ENCODE measurements at regions not wholly inside any gene's neighbourhood (a gene's known extent, or its start where the extent isn't known, plus 50 kb on each side); places are given as distances from the start of the nearest gene placed in this dataset.

DNA sequence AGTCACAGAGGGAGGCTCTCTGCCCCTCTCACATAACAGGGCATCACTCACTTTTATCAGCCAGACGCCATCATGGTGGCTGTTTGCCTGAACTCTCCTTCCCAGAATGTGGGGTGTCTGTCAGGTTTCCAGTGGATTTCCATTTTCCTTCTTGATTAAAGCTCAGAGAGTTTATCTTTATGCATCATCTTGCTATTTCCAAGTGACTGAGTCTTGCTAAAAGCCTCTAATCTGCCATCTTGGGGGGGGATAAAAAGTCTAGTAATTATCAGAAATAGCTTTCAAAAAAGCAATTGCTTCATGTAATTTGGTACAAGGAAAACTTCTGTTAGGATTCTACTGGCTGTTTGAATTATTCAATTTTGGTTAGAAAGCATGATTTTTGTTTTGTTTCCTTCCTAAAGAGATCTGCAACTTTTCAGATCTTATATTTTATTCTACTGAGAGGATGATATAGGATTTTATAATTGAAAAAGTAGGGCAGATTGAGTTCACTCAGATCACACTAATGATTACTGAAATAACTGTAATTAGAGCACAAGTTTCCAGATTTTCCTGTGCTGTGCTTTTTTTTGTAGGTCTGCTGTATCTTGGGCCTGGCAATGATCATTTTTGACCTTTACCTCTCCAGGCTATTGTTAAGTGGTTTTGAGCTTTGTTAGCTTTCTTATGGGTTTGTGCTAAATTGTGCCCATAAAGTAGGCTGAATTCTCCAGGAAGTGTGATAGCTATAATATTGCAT, 661.5 kb downstream of the TLE4 start:
- no peaks in the 10 kb centered on the region for H3K27me3 Mint-ChIP-seq
- ATAC-seq (replicated peaks) (no peak), DNase-seq (no peak)
- H3K36me3 Mint-ChIP-seq, result peaks cover 2 to 25% of the 10 kb centered on the region in 2 donors
- peaks cover 33 to 43% of the 10 kb centered on the region in 2 donors for H3K4me1 Mint-ChIP-seq
- peak overlapping the region; percentile 58 to 63 for H3K4me3 Mint-ChIP-seq
- H3K9me3 Mint-ChIP-seq, result peaks cover 0 to 3% of the 10 kb centered on the region in 2 donors
- H3K27ac Mint-ChIP-seq, result peak overlapping the region; percentile 89

DNA sequence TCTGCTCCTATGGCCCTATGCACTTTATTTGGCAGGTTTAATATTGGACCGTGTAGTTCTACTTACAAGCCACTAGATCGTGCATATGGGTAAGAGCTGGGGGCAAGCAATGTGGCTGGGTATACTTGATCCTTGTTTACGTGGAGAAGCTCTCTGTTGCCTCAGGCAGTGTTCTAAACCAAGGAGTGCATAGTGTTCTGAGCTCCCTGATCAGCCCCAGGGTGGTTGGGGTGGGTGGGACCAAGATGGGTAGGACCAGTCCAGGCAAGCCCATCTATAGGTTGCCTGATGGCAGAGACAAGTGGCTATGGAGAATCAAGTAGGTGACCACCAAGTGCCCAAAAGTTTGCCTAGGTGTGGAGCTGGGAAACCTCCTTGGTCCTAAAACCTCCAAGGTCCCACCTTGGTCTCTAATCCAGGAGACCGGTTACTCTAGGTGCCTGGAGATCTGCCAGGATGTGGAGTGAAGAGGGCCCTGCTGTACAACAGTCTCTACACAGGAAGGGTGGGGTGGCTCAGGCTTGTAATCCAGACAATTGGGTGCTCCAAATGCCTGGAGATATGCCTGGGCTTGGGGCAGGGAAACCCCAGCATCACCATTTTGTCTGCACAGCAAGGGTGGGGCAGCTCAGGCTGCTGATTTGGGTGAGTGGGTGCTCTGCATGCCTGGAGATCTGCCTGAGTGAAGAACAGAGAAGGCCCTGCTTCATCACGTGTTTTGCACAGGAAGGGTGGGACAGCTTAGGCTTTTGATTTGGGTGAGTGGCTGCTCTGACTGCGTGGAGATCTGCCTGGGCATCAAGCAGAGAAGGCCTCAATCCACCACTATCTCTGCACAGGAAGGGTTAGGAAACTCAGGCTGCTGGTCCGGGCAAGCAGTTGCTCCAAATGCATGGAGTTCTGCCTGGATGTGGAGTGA, 659.8 kb downstream of the TLE4 start:
- Mint-ChIP-seq H3K4me1 (peaks cover 32 to 43% of the 10 kb centered on the region in 2 donors), H3K4me3 (peak overlapping the region; percentile 63 to 68), H3K27me3 (no peaks in the 10 kb centered on the region), H3K36me3 (peaks cover 2 to 23% of the 10 kb centered on the region in 2 donors), H3K9me3 (peaks cover 4 to 10% of the 10 kb centered on the region in 2 donors), H3K27ac (peak overlapping the region; percentile 89)
- ATAC-seq (replicated peaks) (peak; percentile 64 to 80), DNase-seq (no peak)

DNA sequence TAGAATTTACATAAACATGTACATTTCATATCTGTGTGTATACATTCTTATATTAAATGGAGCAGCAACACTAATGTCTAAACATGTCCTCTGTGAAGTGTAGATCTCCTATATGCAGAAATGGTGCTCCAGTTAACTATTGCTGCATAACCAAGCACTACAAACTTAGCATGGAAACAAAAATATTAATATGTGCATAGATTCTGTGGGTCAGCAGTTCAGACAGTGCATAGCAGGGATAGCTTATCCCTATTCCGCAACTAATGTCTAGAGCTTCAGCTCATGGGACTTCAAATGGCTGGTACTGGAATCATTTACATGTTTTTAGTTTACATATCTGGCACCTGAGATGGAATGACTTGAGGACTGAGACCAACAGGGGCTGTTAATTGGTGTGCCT, 652.1 kb downstream of the TLE4 start:
- no peak overlapping the region for H3K27ac Mint-ChIP-seq
- DNase-seq (no peak), ATAC-seq (replicated peaks) (no peak)
- H3K27me3 Mint-ChIP-seq, result no peaks in the 10 kb centered on the region
- no peaks in the 10 kb centered on the region for H3K36me3 Mint-ChIP-seq
- H3K4me1 Mint-ChIP-seq, result no peaks in the 10 kb centered on the region
- no peak overlapping the region for H3K4me3 Mint-ChIP-seq
- H3K9me3 Mint-ChIP-seq, result peaks cover 6 to 16% of the 10 kb centered on the region in 2 donors

DNA sequence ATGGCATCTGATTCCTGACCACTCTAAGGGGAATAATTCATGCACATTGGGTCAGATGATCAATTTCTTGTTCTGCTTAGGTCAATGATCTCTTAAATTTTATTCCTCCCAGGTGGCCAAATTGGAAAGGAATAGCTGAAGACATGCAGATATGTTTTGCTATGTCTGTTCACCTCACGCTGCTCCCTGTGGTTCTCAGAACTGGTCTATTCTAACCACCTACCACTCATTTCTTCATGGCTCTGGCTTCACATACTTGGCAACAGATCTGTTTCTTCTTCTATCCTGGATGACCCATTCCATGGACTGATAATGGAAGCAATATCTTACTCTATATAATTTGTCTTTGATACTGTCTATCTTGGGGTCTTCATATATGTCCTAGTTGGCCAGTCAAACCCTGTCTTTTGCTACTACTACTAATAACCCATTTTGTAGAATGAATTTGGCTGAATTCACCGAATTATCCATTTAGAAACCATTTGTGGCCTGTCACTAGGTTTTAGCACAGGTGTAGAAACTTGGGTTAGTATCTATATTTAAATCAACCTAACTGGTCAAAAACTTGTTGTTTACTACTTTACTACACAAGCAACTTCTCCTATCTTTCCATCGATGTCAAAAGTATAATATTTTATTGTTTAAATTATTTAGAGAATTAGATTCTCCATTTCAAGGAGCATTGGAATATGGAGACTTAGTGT, 650.9 kb downstream of the TLE4 start:
- Mint-ChIP-seq H3K27me3 (no peaks in the 10 kb centered on the region), H3K27ac (no peak overlapping the region), H3K9me3 (peaks cover 6 to 13% of the 10 kb centered on the region in 2 donors), H3K4me3 (no peak overlapping the region), H3K4me1 (no peaks in the 10 kb centered on the region), H3K36me3 (no peaks in the 10 kb centered on the region)
- DNase-seq (no peak), ATAC-seq (replicated peaks) (no peak)

DNA sequence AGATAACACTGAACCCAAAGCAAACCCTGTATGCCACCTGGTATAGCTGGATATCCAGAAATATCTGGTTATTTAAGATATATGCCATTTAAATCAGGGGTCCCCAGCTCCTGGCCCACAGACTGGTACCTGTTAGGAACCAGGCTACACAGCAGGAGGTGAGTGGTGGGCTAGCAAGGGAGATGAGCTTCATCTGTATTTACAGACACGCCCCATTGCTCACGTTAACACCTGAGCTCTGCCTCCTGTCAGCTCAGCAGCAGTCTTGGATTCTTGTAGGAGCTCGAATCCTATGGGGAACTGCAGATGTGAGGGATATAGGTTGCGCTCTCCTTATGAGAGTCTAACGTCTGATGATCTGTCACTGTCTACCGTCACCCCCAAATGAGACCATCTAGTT, 646.6 kb downstream of the TLE4 start:
- no peaks in the 10 kb centered on the region for H3K27me3 Mint-ChIP-seq
- H3K27ac Mint-ChIP-seq, result no peak overlapping the region
- ATAC-seq (replicated peaks) (no peak), DNase-seq (no peak)
- H3K4me1 Mint-ChIP-seq, result no peaks in the 10 kb centered on the region
- H3K36me3 Mint-ChIP-seq, result peaks cover 0 to under 1% of the 10 kb centered on the region in 2 donors
- peaks cover 0 to 3% of the 10 kb centered on the region in 2 donors for H3K9me3 Mint-ChIP-seq
- no peak overlapping the region for H3K4me3 Mint-ChIP-seq

DNA sequence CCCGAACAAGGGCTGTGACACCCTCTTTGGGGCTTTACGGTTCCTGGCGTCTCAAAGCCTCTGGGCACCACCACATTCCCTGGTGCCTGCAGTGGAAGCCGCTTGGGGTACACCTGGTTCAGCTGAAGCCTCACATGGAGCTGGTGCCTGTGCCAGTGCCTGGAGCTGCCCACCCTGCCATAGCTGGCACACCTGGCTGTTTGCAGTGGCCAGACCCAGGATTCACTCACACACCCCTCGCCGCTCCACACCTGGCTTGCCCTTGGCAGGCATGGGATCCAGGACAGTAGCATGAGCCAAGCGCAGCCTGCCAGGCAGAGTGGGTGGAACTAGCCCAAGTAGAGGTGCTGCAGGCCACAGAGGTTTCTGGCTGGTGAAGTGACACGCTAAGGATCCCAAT, 641.8 kb downstream of the TLE4 start:
- peaks cover 11 to 18% of the 10 kb centered on the region in 2 donors for H3K36me3 Mint-ChIP-seq
- peaks cover 0 to 5% of the 10 kb centered on the region in 2 donors for H3K27me3 Mint-ChIP-seq
- ATAC-seq (replicated peaks) (no peak), DNase-seq (no peak)
- H3K4me1 Mint-ChIP-seq, result no peaks in the 10 kb centered on the region
- peaks cover 16 to 21% of the 10 kb centered on the region in 2 donors for H3K9me3 Mint-ChIP-seq
- no peak overlapping the region for H3K4me3 Mint-ChIP-seq
- no peak overlapping the region for H3K27ac Mint-ChIP-seq

DNA sequence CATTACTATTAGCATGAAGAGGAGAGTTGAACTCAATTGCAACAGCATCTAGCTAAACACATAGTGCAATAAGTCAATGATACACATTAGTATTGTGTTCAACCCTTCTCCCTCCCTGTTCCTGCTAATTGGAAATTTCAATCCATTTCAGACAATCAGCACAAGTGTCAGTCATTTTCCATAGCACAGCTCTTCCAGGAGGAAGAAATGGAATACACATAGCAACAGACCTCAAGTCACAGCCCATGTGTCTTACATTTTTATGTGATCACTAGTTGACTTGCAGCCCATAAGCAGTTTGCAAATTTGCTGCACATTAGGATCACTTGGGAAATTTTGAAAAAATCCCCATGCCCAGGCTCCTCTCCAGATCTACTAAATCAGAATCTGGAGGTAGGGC, 636.9 kb downstream of the TLE4 start:
- Mint-ChIP-seq H3K36me3 (peaks cover 11 to 18% of the 10 kb centered on the region in 2 donors), H3K4me1 (no peaks in the 10 kb centered on the region), H3K4me3 (no peak overlapping the region), H3K27me3 (peaks cover 0 to 5% of the 10 kb centered on the region in 2 donors), H3K27ac (no peak overlapping the region), H3K9me3 (peaks cover 16 to 20% of the 10 kb centered on the region in 2 donors)
- no peak for ATAC-seq (replicated peaks)
- DNase-seq, result no peak

DNA sequence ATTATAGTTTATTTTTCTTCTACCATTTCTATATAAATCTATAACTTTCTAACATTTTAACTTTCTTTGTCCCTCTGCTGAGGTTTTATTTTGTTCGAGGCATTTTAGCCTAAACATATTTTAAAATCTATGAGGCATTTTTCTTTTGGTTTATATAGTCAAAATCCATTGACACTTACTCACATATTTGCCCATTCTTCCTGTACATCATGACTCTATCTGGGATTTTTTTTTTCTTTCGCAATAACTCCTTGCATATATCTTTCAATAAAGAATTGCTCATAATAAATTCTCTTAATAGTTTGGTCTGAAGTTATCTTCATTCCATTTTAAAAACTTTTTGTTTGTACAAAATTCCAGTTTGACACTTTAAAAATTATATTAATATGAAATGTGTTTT, 632.3 kb downstream of the TLE4 start:
- H3K27ac Mint-ChIP-seq, result no peak overlapping the region
- H3K9me3 Mint-ChIP-seq, result no peaks in the 10 kb centered on the region
- no peaks in the 10 kb centered on the region for H3K36me3 Mint-ChIP-seq
- H3K4me3 Mint-ChIP-seq, result no peak overlapping the region
- H3K27me3 Mint-ChIP-seq, result no peaks in the 10 kb centered on the region
- no peak for ATAC-seq (replicated peaks)
- no peak for DNase-seq
- no peaks in the 10 kb centered on the region for H3K4me1 Mint-ChIP-seq

DNA sequence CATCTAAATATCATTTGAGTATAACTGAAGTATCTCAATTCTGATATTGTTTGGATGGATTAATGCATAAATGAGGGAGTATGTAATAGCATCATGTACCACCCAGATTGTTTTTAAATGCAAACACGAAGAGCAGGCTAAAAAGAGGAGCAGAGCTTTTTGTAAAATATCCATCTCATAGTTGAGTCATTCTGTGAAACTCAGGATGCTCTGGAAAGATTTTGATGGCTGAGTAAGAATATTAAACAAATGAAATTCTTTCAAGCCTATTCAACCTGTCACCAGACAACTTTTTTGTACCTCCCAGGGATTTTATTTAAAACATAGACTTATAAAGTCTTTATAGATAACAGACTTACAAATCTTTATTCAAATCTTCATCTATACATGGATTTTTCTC, 625.9 kb downstream of the TLE4 start:
- H3K36me3 Mint-ChIP-seq, result no peaks in the 10 kb centered on the region
- no peaks in the 10 kb centered on the region for H3K4me1 Mint-ChIP-seq
- H3K9me3 Mint-ChIP-seq, result no peaks in the 10 kb centered on the region
- H3K27ac Mint-ChIP-seq, result no peak overlapping the region
- no peak for ATAC-seq (replicated peaks)
- no peak for DNase-seq
- H3K4me3 Mint-ChIP-seq, result no peak overlapping the region
- H3K27me3 Mint-ChIP-seq, result no peaks in the 10 kb centered on the region

DNA sequence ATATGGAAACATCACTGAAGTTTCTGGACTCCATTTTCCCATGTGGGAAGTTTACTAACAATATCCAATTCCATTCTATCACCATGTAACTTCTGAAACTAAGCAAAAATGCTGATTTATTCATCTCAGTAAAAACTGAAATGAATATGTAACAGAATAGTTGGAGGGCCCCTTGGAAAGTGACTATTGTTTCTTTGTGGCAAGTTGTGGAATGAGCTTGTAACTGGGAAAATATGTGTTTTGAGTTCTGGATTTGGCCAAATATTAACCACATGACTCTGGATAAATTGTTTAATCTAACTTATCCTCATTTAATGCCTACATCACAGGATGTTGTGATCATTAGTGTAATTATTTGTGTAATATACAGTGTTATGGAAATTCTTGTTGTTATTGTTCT, 619.3 kb downstream of the TLE4 start:
- DNase-seq, result no peak
- peaks cover 4 to 6% of the 10 kb centered on the region in 2 donors for H3K4me1 Mint-ChIP-seq
- ATAC-seq (replicated peaks), result no peak
- H3K9me3 Mint-ChIP-seq, result peaks cover 3 to 4% of the 10 kb centered on the region in 2 donors
- no peak overlapping the region for H3K4me3 Mint-ChIP-seq
- no peak overlapping the region for H3K27ac Mint-ChIP-seq
- H3K36me3 Mint-ChIP-seq, result peaks cover 4 to 5% of the 10 kb centered on the region in 2 donors
- H3K27me3 Mint-ChIP-seq, result no peaks in the 10 kb centered on the region

DNA sequence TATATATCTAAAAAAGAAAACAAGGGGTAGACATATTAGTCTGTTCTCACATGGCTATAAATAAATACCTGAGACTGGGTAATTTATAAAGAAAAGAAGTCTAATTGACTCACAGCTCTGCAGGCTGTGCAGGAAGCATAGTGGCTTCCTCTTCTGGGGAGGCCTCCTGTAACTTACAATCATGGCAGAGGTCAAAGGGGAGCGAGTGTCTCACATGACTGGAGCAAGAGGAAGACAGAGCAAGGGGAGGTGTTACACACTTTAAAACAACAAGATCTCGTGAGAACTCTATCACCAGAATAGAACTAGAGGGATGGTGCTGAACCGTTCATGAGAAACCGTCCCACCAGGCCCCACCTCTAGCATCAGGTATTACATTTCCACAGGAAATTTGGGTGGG, 616.8 kb downstream of the TLE4 start:
- Mint-ChIP-seq H3K4me3 (no peak overlapping the region), H3K27ac (peak overlapping the region; percentile 90), H3K36me3 (peaks cover 4 to 5% of the 10 kb centered on the region in 2 donors), H3K9me3 (peaks cover 3 to 4% of the 10 kb centered on the region in 2 donors), H3K27me3 (no peaks in the 10 kb centered on the region), H3K4me1 (peaks cover 4 to 6% of the 10 kb centered on the region in 2 donors)
- ATAC-seq (replicated peaks) (peak; percentile 50 to 57), DNase-seq (no peak)

DNA sequence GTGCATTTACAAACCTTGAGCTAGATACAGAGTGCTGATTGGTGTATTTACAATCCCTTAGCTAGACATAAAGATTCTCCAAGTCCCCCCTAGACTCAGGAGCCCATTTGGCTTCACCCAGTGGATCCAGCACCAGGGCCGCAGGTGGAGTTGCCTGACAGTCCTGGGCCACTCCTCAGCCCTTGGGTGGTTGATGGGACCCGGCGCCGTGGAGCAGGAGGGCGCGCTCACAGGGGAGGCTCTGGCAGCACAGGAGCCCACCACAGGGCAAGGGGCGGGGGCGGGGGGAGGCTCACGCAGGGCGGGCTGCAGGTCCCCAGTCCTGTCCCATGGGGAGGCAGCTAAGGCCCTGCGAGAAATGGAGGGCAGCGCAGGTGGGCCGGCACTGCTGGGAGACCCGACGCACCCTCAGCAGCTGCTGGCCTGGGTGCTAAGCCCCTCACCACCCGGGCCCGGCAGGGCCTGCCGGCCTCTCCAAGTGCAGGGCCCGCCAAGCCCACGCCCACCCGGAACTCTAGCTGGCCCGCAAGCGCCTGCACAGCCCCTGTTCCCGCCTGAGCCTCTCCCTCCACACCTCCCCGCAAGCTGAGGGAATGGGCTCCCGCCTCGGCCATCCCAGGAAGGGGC, 613.5 kb downstream of the TLE4 start:
- peaks cover 4 to 5% of the 10 kb centered on the region in 2 donors for H3K9me3 Mint-ChIP-seq
- no peak overlapping the region for H3K27ac Mint-ChIP-seq
- DNase-seq (no peak), ATAC-seq (replicated peaks) (no peak)
- no peaks in the 10 kb centered on the region for H3K27me3 Mint-ChIP-seq
- H3K4me1 Mint-ChIP-seq, result peaks cover 4 to 6% of the 10 kb centered on the region in 2 donors
- no peak overlapping the region for H3K4me3 Mint-ChIP-seq
- peaks cover 4 to 5% of the 10 kb centered on the region in 2 donors for H3K36me3 Mint-ChIP-seq

DNA sequence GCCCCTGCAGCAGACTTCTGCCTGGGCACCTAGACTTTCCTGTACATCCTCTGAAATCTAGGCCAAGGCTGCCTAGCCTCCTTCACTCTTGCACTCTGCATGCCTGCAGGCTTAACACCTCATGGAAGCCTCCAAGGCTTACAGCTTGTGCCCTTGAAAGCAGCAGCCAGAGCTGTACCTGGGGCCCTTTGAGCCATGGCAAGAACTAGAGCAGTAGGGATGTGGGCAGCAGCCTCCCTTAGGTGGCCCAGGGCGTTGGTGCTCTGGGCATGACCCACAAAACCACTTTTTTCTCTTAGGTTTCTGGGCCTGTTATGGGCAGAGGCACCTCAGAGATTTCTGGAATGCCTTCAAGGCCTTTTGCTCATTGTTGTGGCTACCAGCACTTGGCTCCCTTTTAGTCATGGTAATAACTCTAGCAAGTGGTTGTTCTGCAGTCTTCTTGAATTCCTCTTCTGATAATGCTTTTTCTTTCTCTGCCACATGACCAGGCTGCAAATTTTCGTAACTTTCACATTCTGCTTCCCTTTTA, 606.2 kb downstream of the TLE4 start:
- no peak for DNase-seq
- H3K36me3 Mint-ChIP-seq, result peaks cover 15 to 18% of the 10 kb centered on the region in 2 donors
- H3K27ac Mint-ChIP-seq, result no peak overlapping the region
- H3K4me3 Mint-ChIP-seq, result no peak overlapping the region
- H3K4me1 Mint-ChIP-seq, result peaks cover 2 to 6% of the 10 kb centered on the region in 2 donors
- H3K27me3 Mint-ChIP-seq, result no peaks in the 10 kb centered on the region
- ATAC-seq (replicated peaks), result no peak
- H3K9me3 Mint-ChIP-seq, result peaks cover 12 to 16% of the 10 kb centered on the region in 2 donors
